HG03442 (cell line): ENCODE measurements at regions not wholly inside any gene's neighbourhood (a gene's known extent, or its start where the extent isn't known, plus 50 kb on each side); places are given as distances from the start of the nearest gene placed in this dataset.

Experiments
- ATAC-seq: cut with Tn5 transposase; IDR thresholded peaks from one replicate; pipeline ENCODE4 v1.9.1; 2021; ENCODE audit warnings: mild to moderate bottlenecking, moderate library complexity; ENCODE audit not compliant: unreplicated experiment

- ATAC-seq: no peak
These were observed 155.6 kb downstream of the CD83 start for GRCh38 chr6:14273191-14273590.

DNA sequence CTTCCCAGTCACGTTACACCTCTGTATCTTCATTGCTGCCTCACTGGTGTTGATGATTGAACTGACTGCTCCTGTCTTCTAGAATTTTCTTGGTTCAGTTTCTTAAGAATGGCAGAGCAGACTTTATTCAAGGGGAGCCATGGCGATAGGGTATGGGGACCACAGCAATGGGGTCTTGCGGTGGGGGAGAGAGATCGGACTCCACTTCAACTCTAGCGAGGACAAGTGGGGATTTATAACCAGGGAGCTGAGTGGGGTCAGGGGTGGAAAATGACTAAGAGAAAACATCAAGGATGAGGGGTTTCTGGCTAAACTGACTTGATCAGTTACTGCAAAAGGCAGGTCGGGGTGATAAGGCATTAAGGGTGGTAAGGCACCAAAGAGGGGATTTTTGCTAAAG is 156.4 kb downstream of the CD83 start:
- no peak for ATAC-seq

DNA sequence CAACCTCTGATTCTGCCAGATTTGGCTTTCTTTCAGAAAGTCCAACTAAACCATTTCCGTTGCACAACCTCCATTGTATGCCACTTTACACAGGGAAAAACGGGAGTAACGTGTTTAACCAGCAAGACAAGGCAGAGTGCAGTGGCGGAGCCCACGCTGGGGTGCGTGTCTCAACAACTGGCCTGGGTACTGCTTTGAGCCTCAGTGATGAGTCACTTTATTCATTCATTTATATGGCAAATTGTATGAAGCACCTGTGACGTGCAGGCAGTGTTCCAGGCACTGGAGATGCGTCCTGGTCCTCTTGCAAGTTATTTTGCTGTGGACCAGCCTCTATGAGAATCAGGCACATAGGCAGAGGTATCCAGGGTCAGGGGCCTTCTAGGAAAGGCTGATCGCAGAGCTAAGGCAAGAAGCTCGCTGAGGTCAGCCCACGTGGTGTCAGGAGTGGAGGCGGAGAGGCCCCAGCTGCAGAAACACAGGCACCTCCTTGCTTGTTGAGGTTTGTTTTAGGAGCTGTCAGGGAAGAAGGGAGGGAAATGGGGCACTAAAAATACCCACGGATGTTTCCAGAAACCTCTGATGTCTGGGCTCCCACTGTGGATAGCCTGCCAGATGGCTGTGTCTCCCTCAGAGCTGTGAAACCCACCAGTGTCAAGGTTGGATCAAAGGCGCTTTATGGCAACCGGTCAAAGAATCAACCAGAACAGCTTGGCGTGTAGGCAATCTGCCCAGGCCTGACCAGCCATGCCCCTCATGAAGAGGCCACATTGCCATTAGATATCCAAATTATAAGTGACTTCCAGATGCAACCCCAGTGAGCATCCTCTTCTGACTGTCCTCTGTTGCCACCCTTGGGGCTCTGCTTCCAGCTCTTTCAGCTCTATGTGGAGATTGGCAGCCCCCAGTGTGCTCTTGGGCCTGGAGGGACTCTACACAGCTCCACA is 157.2 kb downstream of the CD83 start:
- no peak for ATAC-seq

DNA sequence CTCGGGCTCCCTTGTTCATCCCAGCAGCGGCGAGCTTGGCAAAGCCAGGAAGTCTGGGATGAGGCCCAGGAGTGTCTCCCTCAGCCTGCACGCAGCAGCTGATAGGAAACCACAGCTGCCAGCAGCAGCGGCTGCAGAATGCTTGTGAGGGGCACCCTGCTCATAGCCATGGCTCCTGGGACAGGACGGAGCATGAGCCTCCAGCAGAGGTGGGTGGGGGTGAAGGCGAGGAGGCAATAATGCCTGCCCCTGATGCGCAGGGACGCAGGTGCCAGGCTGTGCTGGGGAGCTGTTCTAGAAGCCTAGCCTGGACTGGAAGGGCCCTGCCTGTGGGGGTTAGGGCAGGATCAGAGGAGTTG is 157.9 kb downstream of the CD83 start:
- no peak for ATAC-seq

DNA sequence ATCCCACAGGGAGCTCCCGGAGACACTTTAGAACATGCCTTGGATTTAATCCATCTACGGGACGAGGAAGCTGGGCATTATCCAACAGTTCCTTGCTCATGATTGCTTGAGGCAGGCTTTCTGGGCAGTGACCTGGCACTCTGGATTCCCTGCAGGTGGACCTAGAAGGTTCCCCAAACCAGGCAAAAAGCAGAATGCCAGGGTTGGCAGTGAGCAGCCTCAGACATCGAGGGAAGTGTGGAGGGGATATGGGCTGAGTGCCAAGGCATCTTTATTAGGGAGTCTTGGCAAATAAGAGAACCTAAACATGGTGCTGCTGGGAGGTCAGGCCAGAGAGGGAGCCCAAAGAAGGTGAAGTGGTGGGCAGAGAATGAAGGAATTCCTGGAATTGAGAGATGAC is 158.5 kb downstream of the CD83 start:
- ATAC-seq: no peak

DNA sequence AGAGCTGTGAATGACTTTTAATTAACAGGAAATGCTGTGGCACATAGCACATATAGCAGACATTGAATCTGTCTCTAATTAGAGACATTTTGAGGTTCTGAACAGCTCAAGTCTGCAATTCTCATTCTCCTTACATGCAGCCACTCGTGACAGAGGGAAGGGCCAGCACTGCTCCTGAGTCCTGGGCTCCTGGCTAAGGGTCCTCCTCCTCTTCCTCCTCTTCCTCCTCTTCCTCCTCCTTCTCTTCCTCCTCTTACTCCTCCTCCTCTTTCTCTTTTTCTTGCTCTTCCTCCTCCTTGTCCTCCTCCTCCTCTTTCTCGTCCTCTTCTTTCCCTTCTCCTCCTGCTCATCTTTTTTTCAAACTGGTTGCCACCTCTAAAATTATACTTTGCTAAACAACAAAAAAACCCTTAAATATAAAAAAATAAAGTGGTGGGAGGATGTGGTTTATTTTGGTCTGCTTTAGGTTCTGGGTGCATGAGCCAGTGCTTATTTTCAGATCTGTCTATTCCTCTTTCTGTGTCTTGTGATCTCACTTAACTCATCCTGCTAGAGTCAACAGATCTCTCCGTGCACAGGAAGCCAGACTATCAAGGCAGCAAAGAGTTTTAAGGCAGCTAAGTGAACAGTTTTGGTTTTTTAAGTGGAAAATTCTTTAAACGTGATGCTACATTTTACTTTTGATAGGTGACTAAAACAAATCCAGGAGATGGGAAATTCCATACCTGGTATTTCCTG is 159.3 kb downstream of the CD83 start:
- ATAC-seq: peak; percentile 87

- peak; percentile 36 for ATAC-seq
These were observed 159.9 kb downstream of the CD83 start for GRCh38 chr6:14277405-14277930.

- ATAC-seq: no peak
These were observed 160.4 kb downstream of the CD83 start for GRCh38 chr6:14278006-14278405.

DNA sequence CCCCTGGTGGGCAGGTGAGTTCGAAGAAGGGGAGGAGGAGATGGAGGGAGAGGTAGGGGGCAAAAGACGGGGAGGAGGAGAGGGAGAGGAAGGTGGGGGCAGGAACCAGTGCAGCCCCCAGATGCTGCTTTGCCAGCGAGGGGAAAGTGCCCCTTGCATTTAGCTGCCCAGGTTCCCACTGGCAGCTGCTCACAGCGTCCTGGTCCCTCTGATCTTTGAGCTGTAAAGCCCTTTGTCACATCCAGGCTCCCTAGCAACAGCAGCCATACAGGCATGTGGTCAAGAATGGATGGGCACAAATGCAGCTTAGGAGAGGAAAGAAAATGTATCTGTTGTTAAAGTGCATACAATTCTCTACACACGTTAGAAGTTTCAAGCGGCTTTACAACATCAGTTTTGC is 160.9 kb downstream of the CD83 start:
- no peak for ATAC-seq

DNA sequence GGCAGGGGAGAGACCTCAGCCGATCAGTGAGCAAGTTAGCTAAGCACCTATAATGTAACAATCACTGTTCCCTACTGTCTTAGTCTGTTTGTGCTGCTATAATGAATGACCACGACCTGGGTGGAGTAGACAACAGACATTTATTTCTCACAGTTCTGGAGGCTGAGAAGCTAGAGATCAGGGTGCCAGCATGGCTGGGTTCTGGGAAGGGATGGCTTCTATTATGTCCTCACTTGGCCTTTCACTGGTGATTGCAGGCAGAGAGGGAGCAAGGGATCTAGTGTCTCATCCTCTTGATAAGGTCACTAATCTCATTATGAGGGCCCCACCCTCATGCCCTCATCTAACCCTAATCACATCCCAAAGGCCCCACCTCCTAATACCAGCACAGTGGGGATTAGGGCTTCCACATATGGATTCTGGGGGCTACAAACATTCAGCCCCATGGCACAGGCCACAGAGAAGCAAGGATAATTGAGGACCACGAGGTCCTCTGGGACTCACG is 162.5 kb downstream of the CD83 start:
- ATAC-seq: no peak

GRCh38 chr6:14280766-14281293 is 163.3 kb downstream of the CD83 start:
- ATAC-seq: no peak

- ATAC-seq: no peak
These were observed 164.5 kb downstream of the CD83 start for GRCh38 chr6:14281811-14282660.

GRCh38 chr6:14282854-14283505 is 165.4 kb downstream of the CD83 start:
- ATAC-seq: no peak

DNA sequence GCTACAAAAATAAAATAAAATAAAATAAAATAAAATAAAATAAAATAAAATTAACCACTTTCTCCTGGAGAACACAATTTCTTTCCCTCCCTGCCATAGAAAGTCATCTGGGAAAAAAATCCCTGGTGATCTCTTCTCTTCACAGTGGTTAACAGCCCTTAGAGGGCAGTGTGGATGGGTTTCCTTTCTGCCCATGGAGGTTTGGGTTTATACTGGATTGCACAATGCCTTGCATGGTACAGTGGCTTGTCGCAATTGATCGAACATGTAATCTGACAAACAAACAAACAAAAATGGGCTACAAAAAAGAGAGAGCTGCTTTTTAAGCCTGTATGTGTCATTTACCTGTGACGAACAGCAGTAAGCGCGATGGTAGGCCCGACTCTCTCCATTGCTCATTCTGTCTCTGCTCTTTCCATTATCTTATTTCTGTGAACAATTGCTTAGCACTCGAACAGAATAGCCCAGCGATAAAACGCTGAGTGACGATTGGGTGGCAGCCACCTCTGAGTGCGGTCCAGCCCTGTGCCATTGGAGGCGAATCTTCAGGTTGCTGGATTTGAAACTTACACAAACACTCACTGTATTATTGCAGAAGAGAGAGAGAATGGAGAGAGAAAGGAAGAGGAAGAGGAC is 166.1 kb downstream of the CD83 start:
- ATAC-seq: no peak

- ATAC-seq: no peak
These were observed 167.5 kb downstream of the CD83 start for GRCh38 chr6:14284969-14285590.

DNA sequence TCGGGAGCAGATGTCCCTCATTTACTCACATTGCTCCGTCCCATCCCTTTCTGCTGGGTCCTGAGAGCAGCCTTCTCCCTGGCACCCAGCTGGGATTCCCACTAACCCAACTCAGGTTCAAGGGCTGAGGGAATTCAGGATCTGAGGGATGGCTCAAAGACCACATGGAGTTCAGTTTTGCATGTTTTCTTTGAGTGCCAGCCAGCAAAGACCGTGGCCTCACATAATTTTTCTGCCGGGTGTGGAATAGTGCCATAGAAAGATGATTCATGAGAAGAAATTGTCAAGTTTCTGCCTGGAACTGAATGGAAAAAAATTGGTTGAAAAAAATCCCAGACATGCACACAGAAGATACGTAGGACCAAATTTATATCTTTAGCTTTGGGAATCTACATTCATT is 168.6 kb downstream of the CD83 start:
- ATAC-seq: no peak

- ATAC-seq: no peak
These were observed 169.3 kb downstream of the CD83 start for GRCh38 chr6:14286634-14287428.

- no peak for ATAC-seq
These were observed 170.1 kb downstream of the CD83 start for GRCh38 chr6:14287707-14288106.
